GM13976 (cell line): ENCODE measurements at regions not wholly inside any gene's neighbourhood (a gene's known extent, or its start where the extent isn't known, plus 50 kb on each side); places are given as distances from the start of the nearest gene placed in this dataset.

Experiments used
- DNase-seq: peaks from one replicate; pipeline ENCODE4 v3.0.0; 2012; ENCODE audit warnings: low spot score
- in situ Hi-C: fragments of 300-500 bp; cut with MboI; formaldehyde crosslinking; loops from one replicate; pipeline ENCODE4 v1.12.0; 2022; ENCODE audit warnings: low sequenced_read_pairs, mixed read lengths, inconsistent platforms; ENCODE audit not compliant: unreplicated experiment
- TF ChIP-seq, protein P1 (sequence below): IDR thresholded peaks from 2 replicates; pipeline ENCODE4 v1.5.1; 2012; ENCODE audit warnings: borderline replicate concordance, mild to moderate bottlenecking; ENCODE audit not compliant: insufficient read depth; ENCODE audit errors: extremely low read depth, missing control alignments, control extremely low read depth

DNA sequence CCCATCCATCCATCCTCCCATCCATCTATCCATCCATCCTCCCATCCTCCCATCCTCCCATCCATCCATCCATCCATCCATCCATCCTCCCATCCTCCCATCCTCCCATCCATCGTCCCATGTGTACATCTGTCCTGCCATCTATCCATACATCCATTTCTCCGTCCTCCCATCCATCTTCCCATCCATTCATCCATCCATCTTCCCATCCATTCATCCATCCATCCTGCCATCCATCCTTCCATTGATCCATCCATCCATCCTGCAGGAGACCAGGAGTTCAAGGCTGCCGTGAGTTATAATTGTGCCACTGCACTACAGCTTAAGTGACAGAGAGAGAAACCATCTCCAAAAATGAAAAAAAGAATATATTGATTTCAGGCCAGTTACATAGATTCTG, 356.5 kb downstream of the CDH26 start:
- DNase-seq = no peak
- TF ChIP-seq, protein P1, sequence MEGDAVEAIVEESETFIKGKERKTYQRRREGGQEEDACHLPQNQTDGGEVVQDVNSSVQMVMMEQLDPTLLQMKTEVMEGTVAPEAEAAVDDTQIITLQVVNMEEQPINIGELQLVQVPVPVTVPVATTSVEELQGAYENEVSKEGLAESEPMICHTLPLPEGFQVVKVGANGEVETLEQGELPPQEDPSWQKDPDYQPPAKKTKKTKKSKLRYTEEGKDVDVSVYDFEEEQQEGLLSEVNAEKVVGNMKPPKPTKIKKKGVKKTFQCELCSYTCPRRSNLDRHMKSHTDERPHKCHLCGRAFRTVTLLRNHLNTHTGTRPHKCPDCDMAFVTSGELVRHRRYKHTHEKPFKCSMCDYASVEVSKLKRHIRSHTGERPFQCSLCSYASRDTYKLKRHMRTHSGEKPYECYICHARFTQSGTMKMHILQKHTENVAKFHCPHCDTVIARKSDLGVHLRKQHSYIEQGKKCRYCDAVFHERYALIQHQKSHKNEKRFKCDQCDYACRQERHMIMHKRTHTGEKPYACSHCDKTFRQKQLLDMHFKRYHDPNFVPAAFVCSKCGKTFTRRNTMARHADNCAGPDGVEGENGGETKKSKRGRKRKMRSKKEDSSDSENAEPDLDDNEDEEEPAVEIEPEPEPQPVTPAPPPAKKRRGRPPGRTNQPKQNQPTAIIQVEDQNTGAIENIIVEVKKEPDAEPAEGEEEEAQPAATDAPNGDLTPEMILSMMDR = no peak
- in situ Hi-C loops = no loop called here

DNA sequence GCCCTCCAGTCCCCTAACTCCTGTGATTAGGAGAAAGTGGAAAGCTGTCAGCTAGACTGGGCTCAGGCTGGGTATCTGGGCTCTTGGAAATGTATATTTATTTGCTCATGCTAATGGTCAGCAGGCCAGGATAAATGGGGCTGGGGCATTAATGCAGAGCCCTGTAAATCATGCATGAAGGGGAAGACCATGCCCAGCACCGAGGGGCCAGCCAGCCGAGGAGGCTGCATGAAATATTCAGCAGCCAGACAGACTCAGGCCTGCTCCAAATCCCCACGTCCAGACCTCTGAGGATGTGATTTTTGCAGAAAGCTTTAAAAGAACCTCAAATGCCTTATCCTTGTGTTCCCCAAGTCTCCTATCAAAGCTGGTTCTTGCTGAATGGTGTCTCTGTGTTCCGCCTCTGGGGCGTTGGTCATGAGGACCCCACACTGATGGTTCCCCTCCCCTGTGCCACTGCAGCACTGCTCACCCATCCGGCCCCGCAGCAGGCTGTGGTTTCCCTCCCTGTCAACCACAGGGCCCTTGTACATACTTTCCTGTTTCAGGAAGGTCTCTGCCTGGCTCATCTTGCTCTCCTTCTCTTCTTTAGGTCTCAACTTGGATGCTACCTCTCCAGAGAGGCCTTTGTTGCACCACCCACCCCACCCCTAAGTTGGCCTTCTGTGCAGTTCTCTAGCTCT, 358.4 kb downstream of the CDH26 start:
- TF ChIP-seq, protein P1 = no peak
- in situ Hi-C loops = no loop called here
- no peak for DNase-seq

DNA sequence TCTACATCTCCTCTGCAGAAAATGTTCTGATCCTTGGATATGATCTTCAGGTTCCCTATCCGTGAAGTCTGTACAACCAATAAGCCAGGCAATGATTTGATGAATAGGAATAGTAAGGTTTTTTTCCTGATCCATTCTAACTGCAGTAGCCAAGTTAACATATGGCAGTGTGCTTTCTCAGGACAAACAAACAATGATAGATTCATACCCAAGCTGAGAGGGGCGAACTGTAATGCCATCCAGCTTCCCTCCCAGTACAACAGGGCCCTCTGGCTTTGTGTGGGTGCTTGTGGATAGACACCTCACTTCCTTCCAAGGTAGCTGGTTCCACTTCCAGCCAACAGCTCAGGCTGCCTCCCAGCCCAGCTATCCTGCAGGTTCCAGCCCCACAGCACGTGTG, 359.2 kb downstream of the CDH26 start:
- in situ Hi-C loops = no loop called here
- no peak for DNase-seq
- TF ChIP-seq, protein P1 = no peak

DNA sequence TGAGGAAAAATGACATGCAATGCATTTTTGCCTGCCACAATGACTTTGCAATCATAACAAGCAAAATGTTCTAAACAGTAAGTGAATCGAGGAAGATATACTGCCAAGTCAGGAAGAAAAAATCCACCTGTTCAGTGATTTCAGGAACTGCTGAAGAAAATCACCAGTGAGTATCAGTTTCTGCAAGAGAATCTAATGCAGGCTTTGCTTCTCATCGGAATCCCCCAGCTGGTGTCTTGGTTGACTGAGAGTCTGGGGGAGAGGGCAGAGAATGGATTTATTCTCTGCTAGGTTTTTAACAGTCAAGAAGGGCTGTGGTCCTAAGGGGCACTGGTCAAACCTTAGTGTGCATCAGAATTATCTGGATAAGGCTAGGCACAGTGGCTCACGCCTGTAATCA, 363.4 kb downstream of the CDH26 start:
- no peak for DNase-seq
- in situ Hi-C loops = no loop called here
- TF ChIP-seq, protein P1 = no peak

DNA sequence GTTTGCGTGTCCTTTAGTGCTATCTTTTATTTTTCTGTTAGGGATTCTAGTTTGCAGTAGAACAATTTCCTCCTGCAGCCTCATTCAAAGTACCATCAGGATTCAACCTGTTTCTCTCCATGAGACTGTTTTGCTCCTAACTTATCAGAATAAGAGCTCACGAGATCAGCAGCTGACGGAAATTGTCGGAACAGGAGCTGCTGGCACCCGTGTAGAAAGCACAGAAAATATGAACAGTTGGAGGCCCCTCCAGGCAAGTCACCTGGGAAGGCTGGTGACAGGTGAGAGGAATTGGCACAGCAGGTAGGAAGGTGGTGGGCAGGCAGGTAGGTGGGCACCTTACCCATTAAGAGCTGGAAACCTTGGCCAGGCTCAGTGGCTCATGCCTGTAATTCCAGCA, 368.6 kb downstream of the CDH26 start:
- in situ Hi-C loops = no loop called here
- DNase-seq = no peak
- TF ChIP-seq, protein P1 = no peak

DNA sequence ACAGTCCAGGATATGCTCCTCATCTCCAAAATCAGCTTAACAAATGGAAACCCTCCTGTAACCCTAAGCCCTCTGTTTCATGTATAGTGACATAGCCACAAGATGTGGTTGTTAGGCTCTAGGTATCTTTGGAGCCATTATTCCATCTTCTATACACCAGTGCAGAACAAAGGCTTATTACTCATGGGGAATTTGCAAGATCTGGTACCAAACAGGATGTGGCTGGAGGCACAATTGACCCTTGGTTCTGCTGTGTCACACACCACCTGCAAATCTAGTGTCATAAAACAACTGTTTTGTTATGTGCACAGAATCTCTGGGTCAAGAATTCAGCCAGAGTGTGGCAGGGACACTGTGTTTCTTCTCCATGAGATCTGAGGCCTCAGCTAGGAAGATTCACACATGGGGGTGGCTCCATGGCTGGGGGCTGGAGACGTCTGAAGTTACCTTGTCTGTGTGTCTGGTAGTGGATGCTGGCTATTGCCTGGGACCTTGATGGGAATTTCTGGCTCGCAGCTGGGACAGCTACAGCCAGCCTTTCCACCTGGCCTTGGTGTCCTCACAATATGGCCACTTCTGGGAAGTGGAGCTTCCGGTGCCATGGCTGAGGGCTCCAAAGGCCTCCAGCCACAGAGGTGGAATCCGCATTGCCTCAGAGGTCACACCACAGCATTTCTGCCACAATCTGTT, 369.9 kb downstream of the CDH26 start:
- DNase-seq = no peak
- in situ Hi-C loops = no loop called here
- TF ChIP-seq, protein P1 = no peak
